Activated CD8-positive, alpha-beta T cell treated with anti-CD3 and anti-CD28 coated beads for 36 hours (primary cell): ENCODE measurements at regions not wholly inside any gene's neighbourhood (a gene's known extent, or its start where the extent isn't known, plus 50 kb on each side); places are given as distances from the start of the nearest gene placed in this dataset.
A peak's percentile ranks its signal among the peaks of the same experiment; 100 is the strongest.

Experiments used
- ATAC-seq: fragments of 200-7000 bp; cut with Tn5 transposase; one replicate; pipeline ENCODE4 v1.10.0; 2021; ENCODE audit warnings: mild to moderate bottlenecking, moderate library complexity
- CTCF ChIA-PET: fragments of 350-600 bp; sonication (Branson Sonifier 250); formaldehyde crosslinking; loops from one replicate; lab custom pipeline; 2021; ENCODE audit warnings: antibody characterized with exemption; lab: Charles Lee
- POLR2A ChIA-PET: fragments of 350-600 bp; sonication (Branson Sonifier 250); formaldehyde crosslinking; loops from one replicate; lab custom pipeline; 2021; ENCODE audit warnings: antibody characterized with exemption; lab: Charles Lee
- DNase-seq: peaks from one replicate; pipeline ENCODE4 v3.0.0-alpha.2; 2020
- H3K27ac Mint-ChIP-seq: one replicate; pipeline ENCODE4 v1.8.0; 2021; ENCODE audit warnings: mild to moderate bottlenecking, mixed read lengths
- H3K27me3 Mint-ChIP-seq: one replicate; pipeline ENCODE4 v1.8.0; 2021; ENCODE audit warnings: mixed read lengths
- H3K36me3 Mint-ChIP-seq: one replicate; pipeline ENCODE4 v1.8.0; 2021; ENCODE audit warnings: low read depth, mixed read lengths
- H3K4me1 Mint-ChIP-seq: one replicate; pipeline ENCODE4 v1.8.0; 2021; ENCODE audit warnings: low read depth, mixed read lengths
- H3K4me3 Mint-ChIP-seq: one replicate; pipeline ENCODE4 v1.8.0; 2021; ENCODE audit warnings: mild to moderate bottlenecking, moderate library complexity, mixed read lengths
- H3K9me3 Mint-ChIP-seq: one replicate; pipeline ENCODE4 v1.8.0; 2021; ENCODE audit warnings: mixed read lengths
- intact Hi-C: fragments of 100-400 bp; cut with micrococcal nuclease; formaldehyde crosslinking; loops from one replicate; pipeline ENCODE4 v1.10.0; 2022
- TF ChIP-seq, protein P1 (sequence below): fragments of 200-600 bp; IDR thresholded peaks from one replicate; pipeline ENCODE4 v1.8.0; 2022; ENCODE audit warnings: antibody characterized with exemption, mild to moderate bottlenecking

DNA sequence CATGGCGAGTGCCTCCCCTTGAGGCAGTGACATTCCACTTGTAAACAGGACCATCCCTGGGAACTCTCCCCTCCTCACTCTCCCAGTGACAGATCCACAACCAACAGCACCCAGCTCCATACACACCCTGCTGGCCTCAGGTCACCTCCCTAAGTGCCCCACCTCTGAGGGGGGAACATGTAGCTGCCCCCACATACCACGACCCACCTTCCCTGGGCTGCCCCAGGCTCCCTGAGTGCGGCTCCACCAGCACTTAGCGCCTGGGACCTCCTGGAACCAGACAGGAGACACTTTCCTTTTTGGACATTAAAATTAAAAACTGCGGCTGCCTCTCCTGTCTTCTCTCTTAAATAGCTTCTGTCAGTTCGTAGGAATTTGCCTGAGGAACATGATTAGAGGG lies 1140.1 kb downstream of the BRD1 start:
- Mint-ChIP-seq H3K4me1 (no peaks in the 10 kb centered on the region), H3K4me3 (no peak overlapping the region), H3K36me3 (no peaks in the 10 kb centered on the region), H3K27me3 (no peaks in the 10 kb centered on the region), H3K9me3 (no peaks in the 10 kb centered on the region), H3K27ac (no peak overlapping the region)
- ATAC-seq (no peak), DNase-seq (no peak)
- ChIA-PET CTCF (no interaction called here), POLR2A (no interaction called here)
- intact Hi-C loops: no loop called here
- TF ChIP-seq, protein P1, sequence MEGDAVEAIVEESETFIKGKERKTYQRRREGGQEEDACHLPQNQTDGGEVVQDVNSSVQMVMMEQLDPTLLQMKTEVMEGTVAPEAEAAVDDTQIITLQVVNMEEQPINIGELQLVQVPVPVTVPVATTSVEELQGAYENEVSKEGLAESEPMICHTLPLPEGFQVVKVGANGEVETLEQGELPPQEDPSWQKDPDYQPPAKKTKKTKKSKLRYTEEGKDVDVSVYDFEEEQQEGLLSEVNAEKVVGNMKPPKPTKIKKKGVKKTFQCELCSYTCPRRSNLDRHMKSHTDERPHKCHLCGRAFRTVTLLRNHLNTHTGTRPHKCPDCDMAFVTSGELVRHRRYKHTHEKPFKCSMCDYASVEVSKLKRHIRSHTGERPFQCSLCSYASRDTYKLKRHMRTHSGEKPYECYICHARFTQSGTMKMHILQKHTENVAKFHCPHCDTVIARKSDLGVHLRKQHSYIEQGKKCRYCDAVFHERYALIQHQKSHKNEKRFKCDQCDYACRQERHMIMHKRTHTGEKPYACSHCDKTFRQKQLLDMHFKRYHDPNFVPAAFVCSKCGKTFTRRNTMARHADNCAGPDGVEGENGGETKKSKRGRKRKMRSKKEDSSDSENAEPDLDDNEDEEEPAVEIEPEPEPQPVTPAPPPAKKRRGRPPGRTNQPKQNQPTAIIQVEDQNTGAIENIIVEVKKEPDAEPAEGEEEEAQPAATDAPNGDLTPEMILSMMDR: no peak

DNA sequence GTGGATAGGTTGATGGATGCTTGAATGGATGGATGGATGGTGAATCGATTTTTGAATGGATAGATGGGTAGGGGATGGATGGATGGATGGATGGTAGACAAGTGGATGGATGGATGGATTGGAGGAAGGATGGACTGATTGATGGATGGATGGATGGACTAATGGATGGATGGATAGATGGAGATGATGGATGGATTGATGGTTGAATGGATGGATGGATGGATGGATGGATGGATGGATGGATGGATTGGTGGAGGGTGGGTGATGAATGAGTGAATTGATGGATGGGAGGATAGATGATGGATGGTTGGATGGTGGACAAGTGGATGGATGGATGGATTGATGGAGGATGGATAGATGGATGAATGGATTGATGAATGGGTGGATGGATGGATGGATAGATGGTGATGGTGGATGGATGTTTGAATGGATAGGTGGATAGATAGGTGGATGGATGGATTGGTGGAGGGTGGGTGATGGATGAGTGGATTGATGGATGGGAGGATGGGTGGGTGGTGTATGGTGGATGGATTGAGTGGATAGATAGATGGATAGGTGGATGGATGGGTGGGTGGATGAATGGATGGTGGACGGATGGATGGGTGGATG lies 1140.9 kb downstream of the BRD1 start:
- Mint-ChIP-seq H3K36me3 (no peaks in the 10 kb centered on the region), H3K27me3 (no peaks in the 10 kb centered on the region), H3K27ac (no peak overlapping the region), H3K4me1 (no peaks in the 10 kb centered on the region), H3K4me3 (no peak overlapping the region), H3K9me3 (no peaks in the 10 kb centered on the region)
- ChIA-PET CTCF (no interaction called here), POLR2A (no interaction called here)
- intact Hi-C loops: no loop called here
- DNase-seq: no peak
- TF ChIP-seq, protein P1: no peak
- ATAC-seq: no peak

DNA sequence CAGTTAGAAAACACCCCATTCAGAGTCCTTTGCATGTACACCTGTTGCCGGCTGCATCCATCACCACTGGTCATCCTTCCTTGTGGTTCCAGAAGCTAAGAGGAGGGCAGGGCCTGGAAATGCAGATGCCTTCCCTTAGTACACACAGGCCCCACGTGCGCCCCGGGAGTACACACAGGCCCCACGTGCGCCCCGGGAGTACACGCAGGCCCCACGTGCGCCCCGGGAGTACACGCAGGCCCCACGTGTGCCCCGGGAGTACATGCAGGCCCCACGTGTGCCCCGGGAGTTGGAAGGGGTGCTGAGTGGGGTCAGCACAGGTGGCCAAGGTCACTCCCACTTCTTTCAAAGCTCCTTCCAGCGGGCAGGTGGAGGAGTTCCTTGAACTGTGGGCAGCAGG lies 1141.9 kb downstream of the BRD1 start:
- POLR2A ChIA-PET: no interaction called here

DNA sequence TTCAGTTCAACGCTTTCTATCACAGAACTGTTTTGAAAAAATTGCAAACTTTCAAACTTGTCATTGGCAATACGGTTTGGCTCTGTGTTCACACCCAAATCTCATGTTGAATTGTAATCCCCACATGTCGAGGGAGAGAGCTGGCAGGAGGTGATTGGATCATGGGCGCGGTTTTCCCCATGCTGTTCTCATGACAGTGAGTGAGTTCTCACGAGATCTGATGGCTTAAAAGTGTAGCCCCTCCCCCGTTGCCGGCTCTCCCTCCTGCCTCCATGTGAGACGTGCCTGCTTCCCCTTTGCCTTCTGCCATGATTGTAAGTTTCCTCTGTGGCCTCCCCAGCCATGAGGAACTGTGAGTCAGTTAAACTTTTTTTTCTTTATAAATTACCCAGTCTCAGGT lies 1144.0 kb downstream of the BRD1 start:
- Mint-ChIP-seq H3K4me1 (no peaks in the 10 kb centered on the region), H3K4me3 (no peak overlapping the region), H3K9me3 (no peaks in the 10 kb centered on the region), H3K27ac (no peak overlapping the region), H3K27me3 (no peaks in the 10 kb centered on the region), H3K36me3 (no peaks in the 10 kb centered on the region)
- peak; percentile 5 for DNase-seq
- TF ChIP-seq, protein P1: no peak
- CTCF ChIA-PET: no interaction called here
- ATAC-seq: no peak
- intact Hi-C loops: no loop called here
- POLR2A ChIA-PET: no interaction called here

More for the DNA sequence above, 1141.9 kb downstream of the BRD1 start:
- intact Hi-C loops: no loop called here
- Mint-ChIP-seq H3K9me3 (no peaks in the 10 kb centered on the region), H3K27me3 (no peaks in the 10 kb centered on the region), H3K4me1 (no peaks in the 10 kb centered on the region), H3K36me3 (no peaks in the 10 kb centered on the region), H3K4me3 (no peak overlapping the region), H3K27ac (no peak overlapping the region)
- TF ChIP-seq, protein P1: no peak
- DNase-seq (no peak), ATAC-seq (no peak)
- CTCF ChIA-PET: no interaction called here

DNA sequence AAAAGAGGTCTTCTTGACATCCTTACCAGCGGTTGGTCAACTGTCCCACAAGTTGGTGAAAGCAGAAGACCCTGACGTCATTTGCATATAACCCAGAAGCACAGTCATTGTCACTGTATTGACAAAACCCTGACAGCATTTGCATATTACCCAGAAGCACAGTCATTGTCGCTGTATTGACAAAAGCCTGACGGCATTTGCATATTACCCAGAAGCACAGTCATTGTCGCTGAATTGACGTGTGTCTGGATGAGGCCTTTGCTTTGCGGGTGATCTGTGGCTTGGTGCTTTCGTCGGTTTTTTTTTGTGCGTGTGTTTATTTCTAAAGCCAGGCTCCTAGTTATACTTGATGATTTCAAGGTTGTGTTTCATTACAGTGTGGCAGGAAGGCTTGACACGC lies 1145.2 kb downstream of the BRD1 start:
- no peak for ATAC-seq
- no peak for DNase-seq
- no peak overlapping the region for H3K27ac Mint-ChIP-seq
- TF ChIP-seq, protein P1: no peak
- intact Hi-C loops: no loop called here
- no peak overlapping the region for H3K4me3 Mint-ChIP-seq
- H3K4me1 Mint-ChIP-seq: no peaks in the 10 kb centered on the region
- ChIA-PET POLR2A (no interaction called here), CTCF (no interaction called here)
- H3K9me3 Mint-ChIP-seq: no peaks in the 10 kb centered on the region
- no peaks in the 10 kb centered on the region for H3K27me3 Mint-ChIP-seq
- H3K36me3 Mint-ChIP-seq: no peaks in the 10 kb centered on the region
